ENCODE measurements at regions not wholly inside any gene's neighbourhood (a gene's known extent, or its start where the extent isn't known, plus 50 kb on each side); places are given as distances from the start of the nearest gene placed in this dataset.
A peak's percentile ranks its signal among the peaks of the same experiment; 100 is the strongest.

DNA sequence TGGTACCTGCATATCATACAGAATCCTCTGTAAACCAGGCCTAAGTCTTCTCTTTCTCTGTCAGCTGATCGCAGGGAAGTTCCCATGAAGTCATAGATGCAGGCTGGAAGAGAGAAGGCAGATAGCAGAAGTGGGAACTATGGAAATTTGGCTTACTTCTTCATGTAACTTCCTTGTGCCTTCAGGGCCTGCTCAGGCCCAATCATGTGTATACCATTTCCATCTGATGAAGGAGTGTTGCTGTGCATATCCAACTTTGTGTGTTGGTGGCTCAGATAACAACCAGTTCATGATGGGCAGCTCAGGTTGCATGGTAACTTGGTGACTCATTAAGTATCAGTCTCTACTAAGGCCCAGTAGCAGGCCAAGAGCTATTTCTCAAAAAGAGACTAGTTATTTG lies 53.1 kb upstream of the CEP295 start:
- TF ChIP-seq, protein P1, sequence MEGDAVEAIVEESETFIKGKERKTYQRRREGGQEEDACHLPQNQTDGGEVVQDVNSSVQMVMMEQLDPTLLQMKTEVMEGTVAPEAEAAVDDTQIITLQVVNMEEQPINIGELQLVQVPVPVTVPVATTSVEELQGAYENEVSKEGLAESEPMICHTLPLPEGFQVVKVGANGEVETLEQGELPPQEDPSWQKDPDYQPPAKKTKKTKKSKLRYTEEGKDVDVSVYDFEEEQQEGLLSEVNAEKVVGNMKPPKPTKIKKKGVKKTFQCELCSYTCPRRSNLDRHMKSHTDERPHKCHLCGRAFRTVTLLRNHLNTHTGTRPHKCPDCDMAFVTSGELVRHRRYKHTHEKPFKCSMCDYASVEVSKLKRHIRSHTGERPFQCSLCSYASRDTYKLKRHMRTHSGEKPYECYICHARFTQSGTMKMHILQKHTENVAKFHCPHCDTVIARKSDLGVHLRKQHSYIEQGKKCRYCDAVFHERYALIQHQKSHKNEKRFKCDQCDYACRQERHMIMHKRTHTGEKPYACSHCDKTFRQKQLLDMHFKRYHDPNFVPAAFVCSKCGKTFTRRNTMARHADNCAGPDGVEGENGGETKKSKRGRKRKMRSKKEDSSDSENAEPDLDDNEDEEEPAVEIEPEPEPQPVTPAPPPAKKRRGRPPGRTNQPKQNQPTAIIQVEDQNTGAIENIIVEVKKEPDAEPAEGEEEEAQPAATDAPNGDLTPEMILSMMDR (IDR thresholded peaks at IDR 0.05; ENCODE audit: insufficient read depth, low read depth, low read length): no peak
- TF ChIP-seq EZH2 (IDR thresholded peaks at IDR 0.05; ENCODE audit: insufficient read depth, low read length): no peak
- Histone ChIP-seq H3K9me3 (ENCODE audit: insufficient read depth, low read depth, low read length) (no peaks in the 10 kb centered on the region), H3K4me3 (ENCODE audit: insufficient read depth, low read depth, low read length) (no peak overlapping the region), H4K20me1 (ENCODE audit: insufficient read depth, low read length) (no peaks in the 10 kb centered on the region), H3K27me3 (ENCODE audit: insufficient read depth, low read length) (no peaks in the 10 kb centered on the region), H3K9ac (ENCODE audit: low read length) (no peak overlapping the region), H3K27ac (ENCODE audit: low read depth, low read length) (no peak overlapping the region), H3K4me2 (ENCODE audit: low read length) (no peak overlapping the region), H2AFZ (ENCODE audit: low read depth, low read length) (no peak overlapping the region), H3K79me2 (ENCODE audit: insufficient read depth, low read length) (no peaks in the 10 kb centered on the region), H3K36me3 (ENCODE audit: insufficient read depth, low read length) (no peaks in the 10 kb centered on the region), H3K4me1 (ENCODE audit: insufficient read depth, low read length) (no peaks in the 10 kb centered on the region)
- Mint-ChIP-seq H3K9me3 (ENCODE audit: unreplicated experiment) (peaks cover under 1% of the 10 kb centered on the region), H3K36me3 (ENCODE audit: low read depth, unreplicated experiment) (no peaks in the 10 kb centered on the region), H3K4me1 (ENCODE audit: low read depth, unreplicated experiment) (peaks cover 6% of the 10 kb centered on the region), H3K27ac (ENCODE audit: unreplicated experiment) (peak overlapping the region; percentile 26), H3K4me3 (ENCODE audit: unreplicated experiment) (no peak overlapping the region), H3K27me3 (ENCODE audit: low read depth, unreplicated experiment) (no peaks in the 10 kb centered on the region)
- DNase-seq (ENCODE audit: low read depth): no peak
- no peak for FAIRE-seq

DNA sequence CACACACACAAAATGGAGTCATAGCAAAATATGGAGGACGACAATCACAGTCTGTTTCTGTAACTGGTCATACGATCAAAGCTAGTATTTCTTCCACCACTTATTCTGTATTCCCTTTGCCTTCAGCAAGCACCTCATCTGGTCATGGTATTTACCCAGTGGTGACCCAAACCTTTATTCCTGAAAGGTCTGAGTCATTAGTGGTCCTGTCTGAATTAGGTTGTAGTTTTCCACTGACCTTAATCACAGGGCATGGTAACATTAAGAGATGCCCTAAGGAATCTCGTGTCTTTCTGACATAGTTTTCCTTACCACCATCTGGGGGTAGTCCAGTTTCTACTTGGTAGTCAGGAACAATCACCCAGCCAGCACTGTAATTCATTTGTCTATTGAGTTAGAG lies 54.8 kb upstream of the CEP295 start:
- FAIRE-seq (no peak), DNase-seq (ENCODE audit: low read depth) (no peak)
- Histone ChIP-seq H3K9ac (ENCODE audit: low read length) (no peak overlapping the region), H3K27me3 (ENCODE audit: insufficient read depth, low read length) (no peaks in the 10 kb centered on the region), H3K4me1 (ENCODE audit: insufficient read depth, low read length) (no peaks in the 10 kb centered on the region), H3K4me2 (ENCODE audit: low read length) (no peak overlapping the region), H3K36me3 (ENCODE audit: insufficient read depth, low read length) (no peaks in the 10 kb centered on the region), H4K20me1 (ENCODE audit: insufficient read depth, low read length) (no peaks in the 10 kb centered on the region), H2AFZ (ENCODE audit: low read depth, low read length) (no peak overlapping the region), H3K79me2 (ENCODE audit: insufficient read depth, low read length) (no peaks in the 10 kb centered on the region), H3K27ac (ENCODE audit: low read depth, low read length) (no peak overlapping the region), H3K4me3 (ENCODE audit: insufficient read depth, low read depth, low read length) (no peak overlapping the region), H3K9me3 (ENCODE audit: insufficient read depth, low read depth, low read length) (no peaks in the 10 kb centered on the region)
- Mint-ChIP-seq H3K27me3 (ENCODE audit: low read depth, unreplicated experiment) (no peaks in the 10 kb centered on the region), H3K4me3 (ENCODE audit: unreplicated experiment) (no peak overlapping the region), H3K4me1 (ENCODE audit: low read depth, unreplicated experiment) (peaks cover 6% of the 10 kb centered on the region), H3K36me3 (ENCODE audit: low read depth, unreplicated experiment) (no peaks in the 10 kb centered on the region), H3K27ac (ENCODE audit: unreplicated experiment) (no peak overlapping the region), H3K9me3 (ENCODE audit: unreplicated experiment) (peaks cover 2% of the 10 kb centered on the region)
- TF ChIP-seq EZH2 (IDR thresholded peaks at IDR 0.05; ENCODE audit: insufficient read depth, low read length): no peak
- TF ChIP-seq, protein P1 (IDR thresholded peaks at IDR 0.05; ENCODE audit: insufficient read depth, low read depth, low read length): no peak

DNA sequence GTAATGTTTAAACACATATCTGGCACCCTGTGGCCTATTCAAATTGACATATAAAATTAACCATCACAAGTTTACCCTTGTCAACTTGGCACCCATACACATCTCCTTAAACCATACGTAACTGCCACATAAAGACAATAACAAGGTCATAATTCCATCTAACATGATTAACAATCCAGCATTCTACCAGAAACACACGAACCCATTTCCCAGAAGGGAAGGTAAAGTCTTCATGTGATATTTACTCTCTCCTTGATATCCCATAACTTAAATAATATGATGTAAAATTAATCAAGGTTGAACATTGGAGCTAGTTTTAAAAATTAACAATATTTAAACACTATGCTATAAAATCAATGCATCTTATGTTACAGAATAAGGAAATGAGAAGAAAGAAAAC lies 55.2 kb upstream of the CEP295 start:
- Histone ChIP-seq H4K20me1 (ENCODE audit: insufficient read depth, low read length) (no peaks in the 10 kb centered on the region), H3K27ac (ENCODE audit: low read depth, low read length) (no peak overlapping the region), H3K9ac (ENCODE audit: low read length) (no peak overlapping the region), H2AFZ (ENCODE audit: low read depth, low read length) (no peak overlapping the region), H3K4me1 (ENCODE audit: insufficient read depth, low read length) (no peaks in the 10 kb centered on the region), H3K9me3 (ENCODE audit: insufficient read depth, low read depth, low read length) (no peaks in the 10 kb centered on the region), H3K79me2 (ENCODE audit: insufficient read depth, low read length) (no peaks in the 10 kb centered on the region), H3K4me3 (ENCODE audit: insufficient read depth, low read depth, low read length) (no peak overlapping the region), H3K4me2 (ENCODE audit: low read length) (no peak overlapping the region), H3K36me3 (ENCODE audit: insufficient read depth, low read length) (no peaks in the 10 kb centered on the region), H3K27me3 (ENCODE audit: insufficient read depth, low read length) (no peaks in the 10 kb centered on the region)
- no peak overlapping the region for H3K27ac Mint-ChIP-seq (ENCODE audit: unreplicated experiment)
- H3K36me3 Mint-ChIP-seq (ENCODE audit: low read depth, unreplicated experiment): no peaks in the 10 kb centered on the region
- H3K27me3 Mint-ChIP-seq (ENCODE audit: low read depth, unreplicated experiment): no peaks in the 10 kb centered on the region
- H3K4me1 Mint-ChIP-seq (ENCODE audit: low read depth, unreplicated experiment): peaks cover 6% of the 10 kb centered on the region
- no peak overlapping the region for H3K4me3 Mint-ChIP-seq (ENCODE audit: unreplicated experiment)
- TF ChIP-seq EZH2 (IDR thresholded peaks at IDR 0.05; ENCODE audit: insufficient read depth, low read length): no peak
- TF ChIP-seq, protein P1 (IDR thresholded peaks at IDR 0.05; ENCODE audit: insufficient read depth, low read depth, low read length): no peak
- no peak for FAIRE-seq
- DNase-seq (ENCODE audit: low read depth): no peak
- H3K9me3 Mint-ChIP-seq (ENCODE audit: unreplicated experiment): peaks cover 2% of the 10 kb centered on the region
